HepG2 (cell line): ENCODE measurements at regions not wholly inside any gene's neighbourhood (a gene's known extent, or its start where the extent isn't known, plus 50 kb on each side); places are given as distances from the start of the nearest gene placed in this dataset.

Source experiments
- ATAC-seq: fragments of 200-7000 bp; cut with Tn5 transposase; 3 replicates; pipeline ENCODE4 v1.9.1; 2020; ENCODE audit warnings: mild to moderate bottlenecking, moderate library complexity
- BruUV-seq: library from RNA; stranded (reverse); fragments of 400-500 nt; replicated peaks from 2 replicates; lab custom pipeline; 2021; lab: Mats Ljungman, UMichigan
- CTCF ChIA-PET: fragments of 300-600 bp; formaldehyde crosslinking; extraction: SDS; loops from one replicate; lab custom pipeline; 2021; ENCODE audit warnings: low total read pairs, inconsistent platforms, low intra/inter-chr PET ratio; lab: Yijun Ruan, JAX
- POLR2A ChIA-PET: fragments of 350-600 bp; sonication (Branson Sonifier 250); formaldehyde crosslinking; loops from one replicate; lab custom pipeline; 2020; ENCODE audit warnings: antibody characterized with exemption, inconsistent platforms; lab: Yijun Ruan, JAX
- DNase-seq: peaks from one replicate; pipeline ENCODE4 v3.0.0-alpha.2; 2015; ENCODE audit warnings: low spot score
- FAIRE-seq: peaks from 3 replicates; lab custom pipeline; 2011; peaks lifted over from hg19 to GRCh38; lab: Jason Lieb, UNC
- H2AFZ ChIP-seq: one replicate; pipeline ENCODE4 v1.6.1; 2011; ENCODE audit warnings: low read length, inconsistent platforms
- H3K27ac ChIP-seq: fragments of 300-600 bp; 3 replicates; pipeline ENCODE4 v1.8.0; 2011; ENCODE audit warnings: mixed run types, mild to moderate bottlenecking, mixed read lengths, low read length, inconsistent platforms; ENCODE audit not compliant: insufficient read depth; ENCODE audit errors: extremely low read length
- H3K27me3 ChIP-seq, 2 experiments: fragments of 200-600 bp in 1 of 2; 2 replicates in 1 of 2; 3 replicates in 1 of 2; pipeline versions ENCODE4 v1.6.0 to v1.8.0; 2011; ENCODE audit warnings: low read length in 2 of 2, mild to moderate bottlenecking in 2 of 2, moderate library complexity in 2 of 2, inconsistent platforms in 1 of 2; ENCODE audit not compliant: insufficient read depth in 2 of 2, control insufficient read depth in 1 of 2
- H3K36me3 ChIP-seq, 2 experiments: fragments of 200-600 bp in 1 of 2; replicated peaks in 1 of 2; 2 replicates in 1 of 2; 3 replicates in 1 of 2; pipeline versions ENCODE4 v1.5.1 to v1.8.0; 2011; ENCODE audit warnings: low read length in 2 of 2, inconsistent platforms in 1 of 2; ENCODE audit not compliant: insufficient read depth in 2 of 2, control insufficient read depth in 1 of 2
- H3K4me1 ChIP-seq: 2 replicates; pipeline ENCODE4 v1.5.1; 2012; ENCODE audit warnings: low read length, inconsistent platforms; ENCODE audit not compliant: insufficient read depth
- H3K4me2 ChIP-seq: 2 replicates; pipeline ENCODE4 v1.6.0; 2011; ENCODE audit warnings: low read depth, low read length, inconsistent platforms
- H3K4me3 ChIP-seq, 3 experiments: fragments of 200-600 bp in 1 of 3; sonication (generic), shearing (Covaris generic) in 1 of 3; replicated peaks in 1 of 3; 2 replicates each; pipeline ENCODE4 v1.5.1; 2011 to 2016; ENCODE audit warnings: low read length in 3 of 3, inconsistent platforms in 2 of 3, low read depth in 2 of 3, mild to moderate bottlenecking in 2 of 3, control low read depth in 1 of 3, mixed read lengths in 1 of 3; ENCODE audit not compliant: insufficient read depth in 1 of 3
- H3K79me2 ChIP-seq: one replicate; pipeline ENCODE4 v1.6.1; 2011; ENCODE audit warnings: low read length, inconsistent platforms; ENCODE audit not compliant: insufficient read depth
- H3K9ac ChIP-seq: 2 replicates; pipeline ENCODE4 v1.6.0; 2011; ENCODE audit warnings: mild to moderate bottlenecking, low read depth, low read length, inconsistent platforms; ENCODE audit not compliant: insufficient read depth
- H3K9me3 ChIP-seq: 2 replicates; pipeline ENCODE4 v1.5.1; 2012; ENCODE audit warnings: mild to moderate bottlenecking, low read length
- H4K20me1 ChIP-seq: 2 replicates; pipeline ENCODE4 v1.6.0; 2011; ENCODE audit warnings: inconsistent platforms, mild to moderate bottlenecking, low read length, moderate library complexity; ENCODE audit not compliant: insufficient read depth
- FOXK1 ChIP-seq: sonication (generic); formaldehyde crosslinking; IDR thresholded peaks from 2 replicates; pipeline ENCODE4 v1.4.0; 2020; ENCODE audit warnings: low read depth, missing genetic modification reagents, borderline replicate concordance
- HCFC1 ChIP-seq: fragments of 150-350 bp; IDR thresholded peaks from 2 replicates; pipeline ENCODE4 v1.6.1; 2014; ENCODE audit warnings: low read depth, low read length
- HIVEP1 ChIP-seq: sonication (generic); formaldehyde crosslinking; IDR thresholded peaks from 2 replicates; pipeline ENCODE4 v1.4.0; 2020; ENCODE audit warnings: mild to moderate bottlenecking, missing genetic modification reagents
- PPARG ChIP-seq: conservative IDR thresholded peaks from 2 replicates; pipeline ENCODE4 v1.6.1; 2016; ENCODE audit warnings: missing biosample characterization, missing genetic modification reagents
- SAFB2 ChIP-seq: sonication (generic); formaldehyde crosslinking; IDR thresholded peaks from 2 replicates; pipeline ENCODE4 v1.5.1; 2020; ENCODE audit warnings: missing genetic modification reagents, low read depth, mild to moderate bottlenecking, borderline replicate concordance
- SOX5 ChIP-seq: IDR thresholded peaks from 2 replicates; pipeline ENCODE4 v1.6.1; 2016; ENCODE audit warnings: borderline replicate concordance
- ZBTB20 ChIP-seq: sonication (generic); formaldehyde crosslinking; IDR thresholded peaks from 2 replicates; pipeline ENCODE4 v1.8.1; 2023; ENCODE audit warnings: missing genetic modification reagents, low read depth, mild to moderate bottlenecking, borderline replicate concordance
- ZBTB38 ChIP-seq: sonication (generic); formaldehyde crosslinking; IDR thresholded peaks from 2 replicates; pipeline ENCODE4 v1.5.1; 2020; ENCODE audit warnings: mild to moderate bottlenecking, missing genetic modification reagents
- ZFP36L1 ChIP-seq: sonication (generic); formaldehyde crosslinking; IDR thresholded peaks from 2 replicates; pipeline ENCODE4 v1.8.0; 2022; ENCODE audit warnings: mild to moderate bottlenecking, missing genetic modification reagents, moderate library complexity
- ZNF230 ChIP-seq: sonication (generic); formaldehyde crosslinking; IDR thresholded peaks from 2 replicates; pipeline ENCODE4 v1.4.0; 2020; ENCODE audit warnings: mild to moderate bottlenecking, missing genetic modification reagents
- ZNF24 ChIP-seq: fragments of 450-650 bp; IDR thresholded peaks from 2 replicates; pipeline ENCODE4 v1.6.1; 2017; ENCODE audit warnings: antibody characterized with exemption, mild to moderate bottlenecking
- ZNF558 ChIP-seq: sonication (generic); formaldehyde crosslinking; IDR thresholded peaks from 2 replicates; pipeline ENCODE4 v1.9.0; 2022; ENCODE audit warnings: mild to moderate bottlenecking, missing genetic modification reagents, borderline replicate concordance
- ZNF589 ChIP-seq: sonication (generic); formaldehyde crosslinking; conservative IDR thresholded peaks from 2 replicates; pipeline ENCODE4 v1.8.0; 2022; ENCODE audit warnings: mild to moderate bottlenecking, moderate library complexity, missing genetic modification reagents
- ZNF652 ChIP-seq: IDR thresholded peaks from 2 replicates; pipeline ENCODE4 v1.6.1; 2016; ENCODE audit warnings: low read depth, borderline replicate concordance
- WGBS: methylation state at CpG from one replicate; pipeline ENCODE4 v1.1.6; 2017; ENCODE audit warnings: low lambda C conversion rate; 5-methylcytosine and 5-hydroxymethylcytosine counted together
- in situ Hi-C: cut with HindIII; loops from 2 replicates; pipeline ENCODE4 v1.10.0; 2017; ENCODE audit warnings: low pct_unique_long_range_greater_than_20kb; ENCODE audit not compliant: extremely low pct_ligation_motif_present
- intact Hi-C: fragments of 100-400 bp; cut with micrococcal nuclease; formaldehyde crosslinking; loops from one replicate; pipeline ENCODE4 v1.10.0; 2022; ENCODE audit not compliant: unreplicated experiment
- TF ChIP-seq, protein P1 (sequence below): sonication (generic); formaldehyde crosslinking; conservative IDR thresholded peaks from 2 replicates; pipeline ENCODE4 v1.4.0; 2020; ENCODE audit warnings: missing genetic modification reagents
- TF ChIP-seq, protein P2 (sequence below): sonication (generic); formaldehyde crosslinking; IDR thresholded peaks from 2 replicates; pipeline ENCODE4 v1.4.0; 2020; ENCODE audit warnings: mild to moderate bottlenecking, missing genetic modification reagents

DNA sequence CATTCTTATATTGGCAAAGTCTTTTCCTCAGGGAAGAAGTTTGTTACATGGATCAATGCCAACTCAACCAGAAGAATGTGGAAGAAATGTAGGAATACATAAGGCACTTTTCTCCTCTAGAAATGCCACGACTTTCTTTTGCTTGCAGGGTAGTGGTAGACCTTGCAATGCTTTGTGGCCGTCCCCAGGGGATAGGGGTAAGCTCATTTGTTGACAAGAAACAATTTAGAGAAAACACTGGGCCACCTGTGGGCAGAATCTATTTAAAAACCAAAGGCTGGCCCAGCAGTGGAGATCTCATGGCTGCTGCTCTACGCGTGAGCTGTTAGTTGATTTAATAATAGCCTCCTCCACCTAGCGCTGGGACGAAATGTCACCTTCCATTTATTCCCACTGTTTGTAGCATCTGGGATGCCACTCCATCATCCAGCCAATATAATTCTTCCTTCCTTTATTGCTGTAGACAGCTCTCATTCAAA is 64.6 kb upstream of the PFN2 start:
- H4K20me1 ChIP-seq = no peaks in the 10 kb centered on the region
- H3K9me3 ChIP-seq = no peaks in the 10 kb centered on the region
- no peaks in the 10 kb centered on the region for H3K79me2 ChIP-seq
- intact Hi-C loops = no loop called here
- peaks cover 0 to 9% of the 10 kb centered on the region in 2 experiments; a peak in 3 of 5 replicates for H3K27me3 ChIP-seq
- BruUV-seq = no TSS peak
- H3K4me2 ChIP-seq = no peak overlapping the region
- DNase-seq = no peak
- H3K9ac ChIP-seq = no peak overlapping the region
- no peak for ATAC-seq
- no peak for FAIRE-seq
- WGBS = 63% methylated on average over 6 of the region's 6 CpGs
- H3K4me3 ChIP-seq = no peak overlapping the region
- no peak overlapping the region for H3K27ac ChIP-seq
- no peak overlapping the region for H2AFZ ChIP-seq
- in situ Hi-C loops = no loop called here
- peaks cover 7% of the 10 kb centered on the region; the same call in 1 of the 2 replicates for H3K4me1 ChIP-seq
- ChIA-PET CTCF (no interaction called here), POLR2A (no interaction called here)
- TF ChIP-seq ZBTB38 = no peak
- no peak for TF ChIP-seq ZNF652
- TF ChIP-seq SOX5 = no peak
- TF ChIP-seq SAFB2 (CRISPR knock-in tag) = no peak
- no peak for TF ChIP-seq PPARG (CRISPR knock-in tag)
- TF ChIP-seq ZNF230 = no peak
- TF ChIP-seq ZNF589 (CRISPR knock-in tag) = no peak
- TF ChIP-seq ZBTB20 = no peak
- TF ChIP-seq, protein P1, sequence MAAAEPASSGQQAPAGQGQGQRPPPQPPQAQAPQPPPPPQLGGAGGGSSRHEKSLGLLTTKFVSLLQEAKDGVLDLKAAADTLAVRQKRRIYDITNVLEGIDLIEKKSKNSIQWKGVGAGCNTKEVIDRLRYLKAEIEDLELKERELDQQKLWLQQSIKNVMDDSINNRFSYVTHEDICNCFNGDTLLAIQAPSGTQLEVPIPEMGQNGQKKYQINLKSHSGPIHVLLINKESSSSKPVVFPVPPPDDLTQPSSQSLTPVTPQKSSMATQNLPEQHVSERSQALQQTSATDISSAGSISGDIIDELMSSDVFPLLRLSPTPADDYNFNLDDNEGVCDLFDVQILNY (CRISPR knock-in tag) = no peak
- TF ChIP-seq, protein P2, sequence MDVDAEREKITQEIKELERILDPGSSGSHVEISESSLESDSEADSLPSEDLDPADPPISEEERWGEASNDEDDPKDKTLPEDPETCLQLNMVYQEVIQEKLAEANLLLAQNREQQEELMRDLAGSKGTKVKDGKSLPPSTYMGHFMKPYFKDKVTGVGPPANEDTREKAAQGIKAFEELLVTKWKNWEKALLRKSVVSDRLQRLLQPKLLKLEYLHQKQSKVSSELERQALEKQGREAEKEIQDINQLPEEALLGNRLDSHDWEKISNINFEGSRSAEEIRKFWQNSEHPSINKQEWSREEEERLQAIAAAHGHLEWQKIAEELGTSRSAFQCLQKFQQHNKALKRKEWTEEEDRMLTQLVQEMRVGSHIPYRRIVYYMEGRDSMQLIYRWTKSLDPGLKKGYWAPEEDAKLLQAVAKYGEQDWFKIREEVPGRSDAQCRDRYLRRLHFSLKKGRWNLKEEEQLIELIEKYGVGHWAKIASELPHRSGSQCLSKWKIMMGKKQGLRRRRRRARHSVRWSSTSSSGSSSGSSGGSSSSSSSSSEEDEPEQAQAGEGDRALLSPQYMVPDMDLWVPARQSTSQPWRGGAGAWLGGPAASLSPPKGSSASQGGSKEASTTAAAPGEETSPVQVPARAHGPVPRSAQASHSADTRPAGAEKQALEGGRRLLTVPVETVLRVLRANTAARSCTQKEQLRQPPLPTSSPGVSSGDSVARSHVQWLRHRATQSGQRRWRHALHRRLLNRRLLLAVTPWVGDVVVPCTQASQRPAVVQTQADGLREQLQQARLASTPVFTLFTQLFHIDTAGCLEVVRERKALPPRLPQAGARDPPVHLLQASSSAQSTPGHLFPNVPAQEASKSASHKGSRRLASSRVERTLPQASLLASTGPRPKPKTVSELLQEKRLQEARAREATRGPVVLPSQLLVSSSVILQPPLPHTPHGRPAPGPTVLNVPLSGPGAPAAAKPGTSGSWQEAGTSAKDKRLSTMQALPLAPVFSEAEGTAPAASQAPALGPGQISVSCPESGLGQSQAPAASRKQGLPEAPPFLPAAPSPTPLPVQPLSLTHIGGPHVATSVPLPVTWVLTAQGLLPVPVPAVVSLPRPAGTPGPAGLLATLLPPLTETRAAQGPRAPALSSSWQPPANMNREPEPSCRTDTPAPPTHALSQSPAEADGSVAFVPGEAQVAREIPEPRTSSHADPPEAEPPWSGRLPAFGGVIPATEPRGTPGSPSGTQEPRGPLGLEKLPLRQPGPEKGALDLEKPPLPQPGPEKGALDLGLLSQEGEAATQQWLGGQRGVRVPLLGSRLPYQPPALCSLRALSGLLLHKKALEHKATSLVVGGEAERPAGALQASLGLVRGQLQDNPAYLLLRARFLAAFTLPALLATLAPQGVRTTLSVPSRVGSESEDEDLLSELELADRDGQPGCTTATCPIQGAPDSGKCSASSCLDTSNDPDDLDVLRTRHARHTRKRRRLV = no peak
- TF ChIP-seq FOXK1 (CRISPR knock-in tag) = no peak
- no peak for TF ChIP-seq ZNF558
- no peak for TF ChIP-seq HIVEP1 (CRISPR knock-in tag)
- no peak for TF ChIP-seq HCFC1
- TF ChIP-seq ZNF24 = no peak
- no peak for TF ChIP-seq ZFP36L1 (CRISPR knock-in tag)
- H3K36me3 ChIP-seq = no peaks in the 10 kb centered on the region
